Lower leg skin (tissue), 4 donors: ENCODE measurements at regions not wholly inside any gene's neighbourhood (a gene's known extent, or its start where the extent isn't known, plus 50 kb on each side); places are given as distances from the start of the nearest gene placed in this dataset.

Experiments
- DNase-seq, 2 donors: peaks; one replicate each; pipeline ENCODE4 v3.0.0-alpha.2; 2019; ENCODE audit warnings: low spot score in 2 of 2
- H3K4me3 ChIP-seq: fragments of 200-600 bp; sonication (generic); 2 replicates; pipeline ENCODE4 v1.5.1; 2017; ENCODE audit warnings: mild to moderate bottlenecking, low read depth; ENCODE audit not compliant: poor library complexity, severe bottlenecking
- POLR2A ChIP-seq, 2 donors: fragments of 450-650 bp; IDR thresholded peaks; one replicate each; pipeline ENCODE4 v1.6.1; 2016 to 2017; ENCODE audit warnings: antibody characterized with exemption in 2 of 2, mild to moderate bottlenecking in 1 of 2, moderate library complexity in 1 of 2
- WGBS, 2 donors: methylation state at CpG; one replicate each; pipeline ENCODE4 v1.1.5; 2018; 5-methylcytosine and 5-hydroxymethylcytosine counted together
- intact Hi-C: fragments of 100-400 bp; cut with DNase I; formaldehyde crosslinking; loops from one replicate; pipeline ENCODE4 v1.15.0; 2023; ENCODE audit warnings: low total_unique reads
- TF ChIP-seq, protein P1 (sequence below), 3 donors: fragments of 450-650 bp; IDR thresholded peaks; one replicate each; pipeline ENCODE4 v1.5.1; 2016; ENCODE audit warnings: antibody characterized with exemption in 3 of 3, mild to moderate bottlenecking in 3 of 3, moderate library complexity in 2 of 3

DNA sequence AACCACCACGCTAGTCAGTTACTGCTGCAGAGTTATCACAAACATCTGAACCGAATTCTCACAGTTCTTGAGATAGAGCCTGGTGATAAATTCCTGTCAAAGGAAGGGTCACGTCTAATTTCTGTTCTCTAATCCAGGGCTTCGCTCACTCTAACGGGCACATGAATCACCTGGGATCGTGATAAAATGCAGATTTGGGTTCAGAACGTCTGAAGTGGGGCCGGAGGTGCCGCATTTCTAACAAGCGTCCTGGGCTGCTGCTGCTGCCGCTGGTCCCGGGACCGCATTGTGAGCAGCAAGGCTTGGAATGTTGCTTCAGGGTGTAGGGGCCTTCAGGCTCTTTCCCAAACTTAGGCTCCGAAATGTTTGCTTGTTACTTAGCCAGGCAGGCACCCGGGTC, 264.1 kb downstream of the CDC5L start:
- 84 to 87% methylated on average over 15 of the region's 15 CpGs for WGBS, 2 donors
- no peak overlapping the region for H3K4me3 ChIP-seq
- intact Hi-C loops: loop anchor here (10.0 kb wide), 2 partner anchors 177 to 1273 kb away; no protein-coding TSS in a partner anchor
- no peak for DNase-seq
- TF ChIP-seq POLR2A (IDR thresholded peaks at IDR 0.05): no peak
- TF ChIP-seq, protein P1, sequence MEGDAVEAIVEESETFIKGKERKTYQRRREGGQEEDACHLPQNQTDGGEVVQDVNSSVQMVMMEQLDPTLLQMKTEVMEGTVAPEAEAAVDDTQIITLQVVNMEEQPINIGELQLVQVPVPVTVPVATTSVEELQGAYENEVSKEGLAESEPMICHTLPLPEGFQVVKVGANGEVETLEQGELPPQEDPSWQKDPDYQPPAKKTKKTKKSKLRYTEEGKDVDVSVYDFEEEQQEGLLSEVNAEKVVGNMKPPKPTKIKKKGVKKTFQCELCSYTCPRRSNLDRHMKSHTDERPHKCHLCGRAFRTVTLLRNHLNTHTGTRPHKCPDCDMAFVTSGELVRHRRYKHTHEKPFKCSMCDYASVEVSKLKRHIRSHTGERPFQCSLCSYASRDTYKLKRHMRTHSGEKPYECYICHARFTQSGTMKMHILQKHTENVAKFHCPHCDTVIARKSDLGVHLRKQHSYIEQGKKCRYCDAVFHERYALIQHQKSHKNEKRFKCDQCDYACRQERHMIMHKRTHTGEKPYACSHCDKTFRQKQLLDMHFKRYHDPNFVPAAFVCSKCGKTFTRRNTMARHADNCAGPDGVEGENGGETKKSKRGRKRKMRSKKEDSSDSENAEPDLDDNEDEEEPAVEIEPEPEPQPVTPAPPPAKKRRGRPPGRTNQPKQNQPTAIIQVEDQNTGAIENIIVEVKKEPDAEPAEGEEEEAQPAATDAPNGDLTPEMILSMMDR (IDR thresholded peaks at IDR 0.05): no peak

DNA sequence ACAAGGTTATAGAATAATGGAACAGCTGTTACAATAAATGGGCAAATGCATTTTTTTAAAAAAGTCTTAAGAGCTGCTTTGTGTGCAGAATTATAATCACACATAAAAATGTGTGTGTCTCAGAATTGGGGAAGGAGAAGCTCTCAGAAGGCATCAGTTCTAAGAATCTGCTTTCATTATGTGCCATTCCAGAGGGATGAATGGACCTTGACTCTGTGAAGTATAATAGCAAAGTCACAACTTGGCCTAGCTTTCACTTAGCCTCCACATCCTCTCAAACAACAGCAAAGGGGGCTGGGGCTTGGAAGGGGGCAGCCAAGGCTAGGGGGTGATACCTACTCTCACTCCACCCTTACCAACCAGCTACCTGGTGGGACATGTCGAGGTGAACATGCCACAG, 265.0 kb downstream of the CDC5L start:
- H3K4me3 ChIP-seq: no peak overlapping the region
- no peak for TF ChIP-seq POLR2A (IDR thresholded peaks at IDR 0.05)
- TF ChIP-seq, protein P1 (IDR thresholded peaks at IDR 0.05): no peak
- no peak for DNase-seq
- 83% methylated on average over 1 of the region's 1 CpG for WGBS, 2 donors
- intact Hi-C loops: loop anchor here (10.0 kb wide), 2 partner anchors 178 to 1272 kb away; no protein-coding TSS in a partner anchor

DNA sequence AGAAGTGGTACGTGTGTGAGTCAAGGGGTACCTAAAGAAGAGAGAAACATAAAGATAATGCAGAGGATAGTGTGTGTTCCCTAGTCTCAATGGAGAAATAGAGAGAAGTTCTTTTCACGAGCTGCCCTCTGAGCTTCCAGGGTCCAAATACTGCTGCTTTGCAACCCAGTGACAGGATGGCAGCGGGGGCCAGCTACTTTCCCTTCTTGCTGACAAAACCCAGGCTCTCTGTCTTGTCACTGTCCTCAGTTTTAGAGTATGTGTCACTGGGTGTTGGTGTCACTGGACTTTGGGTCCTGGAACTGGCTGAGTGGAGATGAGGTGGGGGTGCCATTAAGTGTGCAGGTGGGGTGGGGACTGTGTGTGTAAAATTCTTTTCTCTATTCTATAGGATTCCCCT, 265.6 kb downstream of the CDC5L start:
- no peak overlapping the region for H3K4me3 ChIP-seq
- intact Hi-C loops: loop anchor here (10.0 kb wide), 2 partner anchors 178 to 1272 kb away; no protein-coding TSS in a partner anchor
- no peak for TF ChIP-seq POLR2A (IDR thresholded peaks at IDR 0.05)
- TF ChIP-seq, protein P1 (IDR thresholded peaks at IDR 0.05): no peak
- DNase-seq: no peak
- WGBS, 2 donors: 93 to 94% methylated on average over 3 of the region's 3 CpGs

DNA sequence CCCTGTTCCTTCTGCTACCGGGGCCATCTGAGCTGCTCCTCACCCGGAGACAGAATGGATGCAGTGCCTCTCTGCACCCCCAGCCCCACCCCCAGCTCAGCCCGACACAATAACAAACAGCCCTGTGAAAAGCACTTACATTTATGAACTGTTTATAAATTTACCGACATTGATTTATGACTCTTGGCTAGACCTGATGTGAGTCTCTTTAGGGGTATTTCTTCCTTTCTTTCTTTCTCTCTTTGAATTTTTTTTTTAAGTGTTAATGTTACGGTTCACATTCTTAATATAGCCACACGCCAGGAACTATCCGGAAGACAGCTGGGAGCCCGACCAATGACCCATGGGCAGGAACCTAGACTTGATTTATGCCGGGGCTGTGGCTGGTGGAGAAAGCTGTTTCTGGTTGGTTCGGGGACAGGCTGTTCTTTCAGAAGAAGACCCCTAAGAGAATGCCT, 266.3 kb downstream of the CDC5L start:
- no peak for DNase-seq
- H3K4me3 ChIP-seq: no peak overlapping the region
- intact Hi-C loops: loop anchor here (10.0 kb wide), 2 partner anchors 179 to 1271 kb away; no protein-coding TSS in a partner anchor
- TF ChIP-seq, protein P1 (IDR thresholded peaks at IDR 0.05): no peak
- TF ChIP-seq POLR2A (IDR thresholded peaks at IDR 0.05): no peak
- WGBS, 2 donors: 28 to 30% methylated on average over 10 of the region's 10 CpGs

DNA sequence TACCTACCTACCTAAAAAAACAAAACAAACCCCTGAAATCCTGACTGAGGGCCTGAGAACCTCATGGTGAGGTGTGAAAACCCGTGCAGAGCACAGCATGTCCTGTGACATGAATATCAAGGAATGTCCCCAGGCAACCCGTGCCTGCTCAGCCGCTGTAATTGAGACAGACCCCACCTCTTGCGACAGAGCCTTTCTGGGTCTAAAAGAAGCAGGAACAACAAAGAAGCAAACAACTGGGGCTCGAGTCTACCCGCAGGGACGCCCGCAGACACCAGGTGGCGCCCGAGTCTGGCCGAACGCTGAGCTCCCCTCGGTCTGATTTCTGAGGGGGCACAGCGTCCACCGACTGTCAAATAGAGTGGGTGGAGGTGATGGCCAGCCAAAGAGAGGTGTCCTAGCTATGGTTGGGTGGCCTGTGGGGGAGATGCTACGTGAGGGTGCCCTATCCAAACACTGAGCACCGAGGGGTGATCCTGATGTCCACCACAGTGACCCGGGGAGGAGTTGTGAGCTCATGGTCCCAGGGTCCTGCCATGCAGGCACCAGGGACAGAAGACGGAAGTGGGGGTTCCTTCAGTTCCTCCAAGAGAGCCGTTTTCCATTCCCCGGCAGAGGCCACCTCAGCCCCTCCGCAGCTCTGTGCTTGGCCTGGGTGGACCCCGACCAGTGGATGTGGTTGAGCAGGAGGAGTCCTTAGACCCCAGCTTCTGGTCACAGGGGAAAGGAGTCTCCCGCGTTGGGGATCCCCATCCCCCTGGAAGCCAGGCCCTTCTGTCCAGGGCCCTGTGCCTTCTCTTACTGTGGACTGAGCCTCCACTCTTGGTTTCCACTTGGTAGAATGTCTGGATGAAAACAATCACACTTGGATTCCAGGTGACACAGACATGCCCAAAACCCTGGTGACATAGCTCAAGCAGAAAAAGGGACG, 268.2 kb downstream of the CDC5L start:
- 34 to 38% methylated on average over 26 of the region's 26 CpGs for WGBS, 2 donors
- intact Hi-C loops: loop anchor here (10.0 kb wide), 2 partner anchors 181 to 1269 kb away; no protein-coding TSS in a partner anchor
- no peak overlapping the region for H3K4me3 ChIP-seq
- TF ChIP-seq POLR2A (IDR thresholded peaks at IDR 0.05): no peak
- TF ChIP-seq, protein P1 (IDR thresholded peaks at IDR 0.05): peak in 1 of 3 donors; percentile 95
- peak; percentile 89 to 97 for DNase-seq
